H1 (cell line): ENCODE measurements at regions not wholly inside any gene's neighbourhood (a gene's known extent, or its start where the extent isn't known, plus 50 kb on each side); places are given as distances from the start of the nearest gene placed in this dataset.

ENCODE experiments used
- JUN ChIP-seq: IDR thresholded peaks from 2 replicates; pipeline ENCODE4 v1.6.1; 2011; ENCODE audit warnings: low read depth, mild to moderate bottlenecking, improper control_type of control experiment, low read length
- RAD21 ChIP-seq, 2 experiments: IDR thresholded peaks in 1 of 2; conservative IDR thresholded peaks in 1 of 2; 2 replicates each; pipeline ENCODE4 v1.6.1; 2011; ENCODE audit warnings: low read depth in 2 of 2, low read length in 2 of 2, improper control_type of control experiment in 1 of 2, inconsistent platforms in 1 of 2, mild to moderate bottlenecking in 1 of 2, moderate library complexity in 1 of 2
- RFX5 ChIP-seq: IDR thresholded peaks from 2 replicates; pipeline ENCODE4 v1.6.1; 2011; ENCODE audit warnings: low read depth, low read length, improper control_type of control experiment, borderline replicate concordance
- SP1 ChIP-seq: IDR thresholded peaks from 2 replicates; pipeline ENCODE4 v1.6.1; 2011; ENCODE audit warnings: low read depth, low read length
- SUZ12 ChIP-seq: fragments of 200-600 bp; sonication (generic); IDR thresholded peaks from 2 replicates; pipeline ENCODE4 v1.6.1; 2012; ENCODE audit warnings: mild to moderate bottlenecking, inconsistent platforms, low read length, moderate library complexity, mixed read lengths
- TBP ChIP-seq: IDR thresholded peaks from 2 replicates; pipeline ENCODE4 v1.6.1; 2011; ENCODE audit warnings: low read depth, low read length, improper control_type of control experiment
- TF ChIP-seq, protein P1 (sequence below): fragments of 300-600 bp; sonication (generic); IDR thresholded peaks from 2 replicates; pipeline ENCODE4 v1.7.1; 2012; ENCODE audit warnings: low read length, moderate library complexity, mild to moderate bottlenecking, inconsistent platforms; ENCODE audit not compliant: insufficient replicate concordance

DNA sequence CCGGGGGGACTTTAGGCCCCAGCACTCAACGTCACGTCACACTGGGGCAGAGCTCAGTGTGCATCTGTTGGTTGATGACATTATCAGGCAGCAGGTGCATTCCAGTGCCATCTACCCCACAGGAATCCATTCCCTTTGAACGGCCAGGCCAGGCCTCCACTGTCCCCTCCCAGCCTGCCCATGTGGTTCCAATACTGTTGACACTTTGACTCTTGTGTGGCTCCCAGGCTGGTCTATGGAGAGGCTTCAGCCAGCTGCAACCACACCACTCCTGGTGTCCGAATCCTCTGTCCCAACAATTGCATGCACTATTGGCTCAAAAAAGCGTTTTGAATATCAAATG, 92.0 kb upstream of the SIM2 start (continued):
- TF ChIP-seq, protein P1, sequence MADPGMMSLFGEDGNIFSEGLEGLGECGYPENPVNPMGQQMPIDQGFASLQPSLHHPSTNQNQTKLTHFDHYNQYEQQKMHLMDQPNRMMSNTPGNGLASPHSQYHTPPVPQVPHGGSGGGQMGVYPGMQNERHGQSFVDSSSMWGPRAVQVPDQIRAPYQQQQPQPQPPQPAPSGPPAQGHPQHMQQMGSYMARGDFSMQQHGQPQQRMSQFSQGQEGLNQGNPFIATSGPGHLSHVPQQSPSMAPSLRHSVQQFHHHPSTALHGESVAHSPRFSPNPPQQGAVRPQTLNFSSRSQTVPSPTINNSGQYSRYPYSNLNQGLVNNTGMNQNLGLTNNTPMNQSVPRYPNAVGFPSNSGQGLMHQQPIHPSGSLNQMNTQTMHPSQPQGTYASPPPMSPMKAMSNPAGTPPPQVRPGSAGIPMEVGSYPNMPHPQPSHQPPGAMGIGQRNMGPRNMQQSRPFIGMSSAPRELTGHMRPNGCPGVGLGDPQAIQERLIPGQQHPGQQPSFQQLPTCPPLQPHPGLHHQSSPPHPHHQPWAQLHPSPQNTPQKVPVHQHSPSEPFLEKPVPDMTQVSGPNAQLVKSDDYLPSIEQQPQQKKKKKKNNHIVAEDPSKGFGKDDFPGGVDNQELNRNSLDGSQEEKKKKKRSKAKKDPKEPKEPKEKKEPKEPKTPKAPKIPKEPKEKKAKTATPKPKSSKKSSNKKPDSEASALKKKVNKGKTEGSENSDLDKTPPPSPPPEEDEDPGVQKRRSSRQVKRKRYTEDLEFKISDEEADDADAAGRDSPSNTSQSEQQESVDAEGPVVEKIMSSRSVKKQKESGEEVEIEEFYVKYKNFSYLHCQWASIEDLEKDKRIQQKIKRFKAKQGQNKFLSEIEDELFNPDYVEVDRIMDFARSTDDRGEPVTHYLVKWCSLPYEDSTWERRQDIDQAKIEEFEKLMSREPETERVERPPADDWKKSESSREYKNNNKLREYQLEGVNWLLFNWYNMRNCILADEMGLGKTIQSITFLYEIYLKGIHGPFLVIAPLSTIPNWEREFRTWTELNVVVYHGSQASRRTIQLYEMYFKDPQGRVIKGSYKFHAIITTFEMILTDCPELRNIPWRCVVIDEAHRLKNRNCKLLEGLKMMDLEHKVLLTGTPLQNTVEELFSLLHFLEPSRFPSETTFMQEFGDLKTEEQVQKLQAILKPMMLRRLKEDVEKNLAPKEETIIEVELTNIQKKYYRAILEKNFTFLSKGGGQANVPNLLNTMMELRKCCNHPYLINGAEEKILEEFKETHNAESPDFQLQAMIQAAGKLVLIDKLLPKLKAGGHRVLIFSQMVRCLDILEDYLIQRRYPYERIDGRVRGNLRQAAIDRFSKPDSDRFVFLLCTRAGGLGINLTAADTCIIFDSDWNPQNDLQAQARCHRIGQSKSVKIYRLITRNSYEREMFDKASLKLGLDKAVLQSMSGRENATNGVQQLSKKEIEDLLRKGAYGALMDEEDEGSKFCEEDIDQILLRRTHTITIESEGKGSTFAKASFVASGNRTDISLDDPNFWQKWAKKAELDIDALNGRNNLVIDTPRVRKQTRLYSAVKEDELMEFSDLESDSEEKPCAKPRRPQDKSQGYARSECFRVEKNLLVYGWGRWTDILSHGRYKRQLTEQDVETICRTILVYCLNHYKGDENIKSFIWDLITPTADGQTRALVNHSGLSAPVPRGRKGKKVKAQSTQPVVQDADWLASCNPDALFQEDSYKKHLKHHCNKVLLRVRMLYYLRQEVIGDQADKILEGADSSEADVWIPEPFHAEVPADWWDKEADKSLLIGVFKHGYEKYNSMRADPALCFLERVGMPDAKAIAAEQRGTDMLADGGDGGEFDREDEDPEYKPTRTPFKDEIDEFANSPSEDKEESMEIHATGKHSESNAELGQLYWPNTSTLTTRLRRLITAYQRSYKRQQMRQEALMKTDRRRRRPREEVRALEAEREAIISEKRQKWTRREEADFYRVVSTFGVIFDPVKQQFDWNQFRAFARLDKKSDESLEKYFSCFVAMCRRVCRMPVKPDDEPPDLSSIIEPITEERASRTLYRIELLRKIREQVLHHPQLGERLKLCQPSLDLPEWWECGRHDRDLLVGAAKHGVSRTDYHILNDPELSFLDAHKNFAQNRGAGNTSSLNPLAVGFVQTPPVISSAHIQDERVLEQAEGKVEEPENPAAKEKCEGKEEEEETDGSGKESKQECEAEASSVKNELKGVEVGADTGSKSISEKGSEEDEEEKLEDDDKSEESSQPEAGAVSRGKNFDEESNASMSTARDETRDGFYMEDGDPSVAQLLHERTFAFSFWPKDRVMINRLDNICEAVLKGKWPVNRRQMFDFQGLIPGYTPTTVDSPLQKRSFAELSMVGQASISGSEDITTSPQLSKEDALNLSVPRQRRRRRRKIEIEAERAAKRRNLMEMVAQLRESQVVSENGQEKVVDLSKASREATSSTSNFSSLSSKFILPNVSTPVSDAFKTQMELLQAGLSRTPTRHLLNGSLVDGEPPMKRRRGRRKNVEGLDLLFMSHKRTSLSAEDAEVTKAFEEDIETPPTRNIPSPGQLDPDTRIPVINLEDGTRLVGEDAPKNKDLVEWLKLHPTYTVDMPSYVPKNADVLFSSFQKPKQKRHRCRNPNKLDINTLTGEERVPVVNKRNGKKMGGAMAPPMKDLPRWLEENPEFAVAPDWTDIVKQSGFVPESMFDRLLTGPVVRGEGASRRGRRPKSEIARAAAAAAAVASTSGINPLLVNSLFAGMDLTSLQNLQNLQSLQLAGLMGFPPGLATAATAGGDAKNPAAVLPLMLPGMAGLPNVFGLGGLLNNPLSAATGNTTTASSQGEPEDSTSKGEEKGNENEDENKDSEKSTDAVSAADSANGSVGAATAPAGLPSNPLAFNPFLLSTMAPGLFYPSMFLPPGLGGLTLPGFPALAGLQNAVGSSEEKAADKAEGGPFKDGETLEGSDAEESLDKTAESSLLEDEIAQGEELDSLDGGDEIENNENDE = no peak
- no peak for TF ChIP-seq RFX5
- no peak for TF ChIP-seq JUN
- TF ChIP-seq SUZ12 = no peak
- no peak for TF ChIP-seq TBP
- TF ChIP-seq RAD21 (IDR thresholded peaks at IDR 0.05 in 1 of 2, conservative IDR thresholded peaks at IDR 0.05 in 1 of 2; ENCODE audit: low read depth in 2 of 2, low read length in 2 of 2) = no peak
- TF ChIP-seq SP1 = no peak
